Motor neuron (in vitro differentiated cells): ENCODE measurements at regions not wholly inside any gene's neighbourhood (a gene's known extent, or its start where the extent isn't known, plus 50 kb on each side); places are given as distances from the start of the nearest gene placed in this dataset.
"Not testable (repeated sequence)": the region's sequence is repeated elsewhere in the genome, so short reads cannot be mapped to it uniquely, and the experiment has no call there.

Experiments
- ATAC-seq, 8 experiments: fragments of 200-7000 bp; cut with Tn5 transposase; replicated peaks in 6 of 8; 2 replicates each; pipeline ENCODE4 v1.8.0; 2021; ENCODE audit warnings: mild to moderate bottlenecking in 8 of 8, moderate library complexity in 8 of 8
- H3K27ac ChIP-seq, 2 donors: fragments of 250-450 bp; sonication (Bioruptor Pico); 2 replicates each; pipeline ENCODE4 v1.9.0; 2021; ENCODE audit warnings: antibody characterized with exemption in 2 of 2, mild to moderate bottlenecking in 2 of 2, moderate library complexity in 1 of 2
- H3K4me1 ChIP-seq, 2 donors: fragments of 250-450 bp; sonication (Bioruptor Pico); replicated peaks in 1 of 2; 2 replicates each; pipeline ENCODE4 v1.6.1; 2021; ENCODE audit warnings: antibody characterized with exemption in 2 of 2, mild to moderate bottlenecking in 2 of 2, moderate library complexity in 1 of 2
- H3K4me3 ChIP-seq, 5 donors: fragments of 250-450 bp; sonication (Bioruptor Pico); 2 replicates each; pipeline ENCODE4 v1.9.0; 2021; ENCODE audit warnings: antibody characterized with exemption in 5 of 5, mild to moderate bottlenecking in 5 of 5, moderate library complexity in 4 of 5
- WGBS, 10 experiments: fragments of 450-650 bp; shearing (Covaris generic); methylation state at CpG; one replicate each; pipeline ENCODE4 v1.0.0; 2022; 5-methylcytosine and 5-hydroxymethylcytosine counted together
- in situ Hi-C, 9 experiments: fragments of 400-800 bp; cut with MboI; loops; one replicate each; pipeline ENCODE4 v1.15.0; 2021; ENCODE audit warnings: low sequenced_read_pairs in 9 of 9, low pct_unique_long_range_greater_than_20kb in 2 of 9; ENCODE audit not compliant: unreplicated experiment in 9 of 9

- H3K4me3 ChIP-seq, H3K4me1 ChIP-seq, H3K27ac ChIP-seq, ATAC-seq: not testable (repeated sequence)
- 0 to 100% (median 79%) methylated on average over 1 to 3 of the region's 3 CpGs; no CpG with 5 or more reads in 1 of the 10 experiments for WGBS, 10 experiments
- in situ Hi-C loops: loop anchor here in 1 of 9 experiments (25.0 kb wide), 1 partner anchor 238 kb away; no protein-coding TSS in a partner anchor
Observed at GRCh38 chr22:25500671-25501070, 63.8 kb upstream of the GRK3 start.

- not testable (repeated sequence) for H3K4me3 ChIP-seq, H3K4me1 ChIP-seq, H3K27ac ChIP-seq
- 80% methylated on average over 1 of the region's 1 CpG; no CpG with 5 or more reads in 9 of the 10 experiments for WGBS, 10 experiments
- in situ Hi-C loops: loop anchor here in 1 of 9 experiments (25.0 kb wide), 1 partner anchor 242 kb away; no protein-coding TSS in a partner anchor
- ATAC-seq: peak in 1 of 8 experiments; percentile 28
Observed at GRCh38 chr22:25504017-25504416, 60.5 kb upstream of the GRK3 start.

- peaks cover 7 to 9% of the 10 kb centered on the region in 2 donors for H3K4me1 ChIP-seq
- no peak for ATAC-seq
- 33 to 92% (median 75%) methylated on average over 1 to 3 of the region's 3 CpGs; no CpG with 5 or more reads in 4 of the 10 experiments for WGBS, 10 experiments
- in situ Hi-C loops: loop anchor here in 1 of 9 experiments (25.0 kb wide), 1 partner anchor 246 kb away; no protein-coding TSS in a partner anchor
- no peak overlapping the region for H3K4me3 ChIP-seq
- H3K27ac ChIP-seq: no peak overlapping the region
Observed at GRCh38 chr22:25508161-25508560, 56.3 kb upstream of the GRK3 start.

- ATAC-seq: no peak
- in situ Hi-C loops: loop anchor here in 1 of 9 experiments (25.0 kb wide), 1 partner anchor 247 kb away; no protein-coding TSS in a partner anchor
- Histone ChIP-seq H3K4me3 (no peak overlapping the region), H3K27ac (no peak overlapping the region), H3K4me1 (peaks cover 7 to 9% of the 10 kb centered on the region in 2 donors)
- 55 to 100% (median 78%) methylated on average over 2 to 5 of the region's 5 CpGs; no CpG with 5 or more reads in 3 of the 10 experiments for WGBS, 10 experiments
Observed at GRCh38 chr22:25508761-25509321, 55.6 kb upstream of the GRK3 start.

- in situ Hi-C loops: loop anchor here in 1 of 9 experiments (25.0 kb wide), 1 partner anchor 247 kb away; no protein-coding TSS in a partner anchor
- WGBS, 10 experiments: 10 to 75% (median 57%) methylated on average over 1 to 5 of the region's 5 CpGs; no CpG with 5 or more reads in 2 of the 10 experiments
- Histone ChIP-seq H3K4me3 (no peak overlapping the region), H3K4me1 (peaks cover 7 to 9% of the 10 kb centered on the region in 2 donors), H3K27ac (no peak overlapping the region)
- ATAC-seq: peak in 6 of 8 experiments; percentile 36 to 94 (median 54)
Observed at GRCh38 chr22:25509374-25509791, 55.1 kb upstream of the GRK3 start.

GRCh38 chr22:25510876-25511275, 53.6 kb upstream of the GRK3 start:
- Histone ChIP-seq H3K4me1 (peaks cover 15 to 16% of the 10 kb centered on the region in 2 donors), H3K4me3 (no peak overlapping the region), H3K27ac (no peak overlapping the region)
- ATAC-seq: peak in 2 of 8 experiments; percentile 78 to 92
- in situ Hi-C loops: loop anchor here in 1 of 9 experiments (25.0 kb wide), 1 partner anchor 249 kb away; no protein-coding TSS in a partner anchor
- 20 to 100% (median 77%) methylated on average over 1 to 3 of the region's 3 CpGs; no CpG with 5 or more reads in 2 of the 10 experiments for WGBS, 10 experiments

- H3K4me1 ChIP-seq: peaks cover 15 to 16% of the 10 kb centered on the region in 2 donors
- 67 to 100% (median 100%) methylated on average over 1 to 3 of the region's 3 CpGs; no CpG with 5 or more reads in 1 of the 10 experiments for WGBS, 10 experiments
- no peak for ATAC-seq
- H3K4me3 ChIP-seq: no peak overlapping the region
- in situ Hi-C loops: loop anchor here in 1 of 9 experiments (25.0 kb wide), 1 partner anchor 249 kb away; no protein-coding TSS in a partner anchor
- no peak overlapping the region for H3K27ac ChIP-seq
Observed at GRCh38 chr22:25511725-25512124, 52.8 kb upstream of the GRK3 start.

GRCh38 chr22:25514436-25515180, 49.9 kb upstream of the GRK3 start:
- Histone ChIP-seq H3K4me1 (peaks cover 7 to 10% of the 10 kb centered on the region in 2 donors), H3K4me3 (no peak overlapping the region), H3K27ac (no peak overlapping the region)
- peak in 3 of 8 experiments; percentile 23 to 73 (median 39) for ATAC-seq
- 44 to 88% (median 80%) methylated on average over 2 to 13 of the region's 13 CpGs; no CpG with 5 or more reads in 1 of the 10 experiments for WGBS, 10 experiments
- in situ Hi-C loops: loop anchor here in 1 of 9 experiments (25.0 kb wide), 1 partner anchor 252 kb away; no protein-coding TSS in a partner anchor
